NCI-H1048 (cell line): ENCODE measurements at regions not wholly inside any gene's neighbourhood (a gene's known extent, or its start where the extent isn't known, plus 50 kb on each side); places are given as distances from the start of the nearest gene placed in this dataset.
"Not testable (repeated sequence)": the region's sequence is repeated elsewhere in the genome, so short reads cannot be mapped to it uniquely, and the experiment has no call there.

Experiments
- DNase-seq: peaks from one replicate; lab custom pipeline; 2025; lab: John Stamatoyannopoulos, UW

- no peak for DNase-seq
These were observed 51.7 kb downstream of the FAM50B start for GRCh38 chr6:3900744-3901336.

GRCh38 chr6:3902871-3903648, 53.9 kb downstream of the FAM50B start:
- DNase-seq, result no peak

GRCh38 chr6:3904518-3904917, 55.3 kb downstream of the FAM50B start:
- DNase-seq, result no peak

- no peak for DNase-seq
These were observed 57.0 kb downstream of the FAM50B start for GRCh38 chr6:3905945-3906845.

GRCh38 chr6:3906846-3907151, 57.6 kb downstream of the FAM50B start:
- no peak for DNase-seq

GRCh38 chr6:3908223-3908622, 59.0 kb downstream of the FAM50B start:
- DNase-seq, result no peak

GRCh38 chr6:3908961-3909360, 59.8 kb downstream of the FAM50B start:
- no peak for DNase-seq

- no peak for DNase-seq
These were observed 61.0 kb downstream of the FAM50B start for GRCh38 chr6:3910106-3910663.

- DNase-seq, result no peak
These were observed 62.0 kb downstream of the FAM50B start for GRCh38 chr6:3911130-3911529.

GRCh38 chr6:3911614-3912336, 62.6 kb downstream of the FAM50B start:
- no peak for DNase-seq

GRCh38 chr6:3912361-3913076, 63.3 kb downstream of the FAM50B start:
- no peak for DNase-seq

GRCh38 chr6:3913077-3913957, 64.1 kb downstream of the FAM50B start:
- no peak for DNase-seq

- no peak for DNase-seq
These were observed 64.8 kb downstream of the FAM50B start for GRCh38 chr6:3913958-3914337.

GRCh38 chr6:3915076-3915791, 66.1 kb downstream of the FAM50B start:
- no peak for DNase-seq

- no peak for DNase-seq
These were observed 67.0 kb downstream of the FAM50B start for GRCh38 chr6:3916211-3916610.

- not testable (repeated sequence) for DNase-seq
These were observed 67.6 kb downstream of the FAM50B start for GRCh38 chr6:3916749-3917148.

- no peak for DNase-seq
These were observed 69.3 kb downstream of the FAM50B start for GRCh38 chr6:3918469-3918868.

- DNase-seq, result no peak
These were observed 70.0 kb downstream of the FAM50B start for GRCh38 chr6:3919130-3919628.

- DNase-seq, result no peak
These were observed 70.7 kb downstream of the FAM50B start for GRCh38 chr6:3919849-3920248.
